ENCODE measurements at regions not wholly inside any gene's neighbourhood (a gene's known extent, or its start where the extent isn't known, plus 50 kb on each side); places are given as distances from the start of the nearest gene placed in this dataset.

DNA sequence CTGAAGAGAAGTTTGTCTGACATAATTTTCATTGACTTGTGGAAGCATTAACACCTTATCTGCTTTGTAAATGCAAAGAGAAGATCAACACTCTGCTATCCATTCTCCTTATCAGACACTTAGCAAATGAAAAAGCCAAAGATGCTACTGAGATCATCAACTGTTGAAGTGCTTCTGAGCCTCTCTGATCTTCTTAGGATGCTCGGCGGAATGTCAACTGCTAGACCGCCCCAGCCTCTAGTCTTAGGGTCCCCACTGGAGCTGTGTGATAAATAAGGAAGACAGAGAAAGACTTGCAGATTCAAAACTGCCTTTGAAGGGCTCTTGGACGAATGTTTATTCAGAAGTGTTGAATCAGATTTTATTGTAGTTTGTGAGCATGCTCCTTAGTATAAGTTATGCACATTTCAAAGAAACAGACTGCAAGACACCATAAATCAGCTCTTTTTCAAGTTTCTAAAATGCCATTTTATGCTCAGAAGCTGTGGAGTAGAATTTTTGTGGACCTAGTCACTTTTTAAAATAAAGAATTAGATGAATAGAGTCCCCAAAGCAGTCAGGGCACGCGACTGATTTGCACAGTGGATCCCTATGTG is 197.9 kb downstream of the DIRAS2 start:
- Histone ChIP-seq H3K4me3 (ENCODE audit: low read depth, low read length) (no peak overlapping the region), H3K36me3 (ENCODE audit: control insufficient read depth, insufficient read depth, low read length) (no peaks in the 10 kb centered on the region), H3K9me3 (ENCODE audit: control insufficient read depth, insufficient read depth, low read length) (no peaks in the 10 kb centered on the region), H3K9ac (ENCODE audit: low read depth, low read length) (no peak overlapping the region), H3K4me1 (ENCODE audit: control insufficient read depth, insufficient read depth, low read length) (peaks cover 12% of the 10 kb centered on the region), H3K27me3 (ENCODE audit: control insufficient read depth, insufficient read depth, low read length) (no peaks in the 10 kb centered on the region)

DNA sequence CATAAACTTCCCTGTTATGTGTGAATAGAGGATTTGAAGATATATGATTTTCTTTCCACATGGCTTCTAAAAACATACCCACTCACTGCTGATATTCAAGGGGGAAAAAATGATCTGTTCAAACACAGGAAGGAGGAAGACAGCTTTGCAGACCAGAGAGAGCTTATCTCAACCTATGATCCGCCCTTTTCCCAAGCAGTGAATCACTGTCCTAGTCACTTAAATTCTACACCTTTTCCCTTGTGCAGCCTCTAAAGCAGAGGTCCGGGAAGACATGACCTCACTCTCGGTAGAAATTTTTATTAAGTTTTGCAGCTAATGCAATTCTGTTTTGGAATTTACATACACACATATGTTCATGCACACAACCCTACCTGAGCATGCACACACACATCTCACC is 197.2 kb downstream of the DIRAS2 start:
- Histone ChIP-seq H3K27me3 (ENCODE audit: control insufficient read depth, insufficient read depth, low read length) (no peaks in the 10 kb centered on the region), H3K4me1 (ENCODE audit: control insufficient read depth, insufficient read depth, low read length) (peaks cover 12% of the 10 kb centered on the region), H3K36me3 (ENCODE audit: control insufficient read depth, insufficient read depth, low read length) (no peaks in the 10 kb centered on the region), H3K4me3 (ENCODE audit: low read depth, low read length) (no peak overlapping the region), H3K9me3 (ENCODE audit: control insufficient read depth, insufficient read depth, low read length) (no peaks in the 10 kb centered on the region), H3K9ac (ENCODE audit: low read depth, low read length) (no peak overlapping the region)

DNA sequence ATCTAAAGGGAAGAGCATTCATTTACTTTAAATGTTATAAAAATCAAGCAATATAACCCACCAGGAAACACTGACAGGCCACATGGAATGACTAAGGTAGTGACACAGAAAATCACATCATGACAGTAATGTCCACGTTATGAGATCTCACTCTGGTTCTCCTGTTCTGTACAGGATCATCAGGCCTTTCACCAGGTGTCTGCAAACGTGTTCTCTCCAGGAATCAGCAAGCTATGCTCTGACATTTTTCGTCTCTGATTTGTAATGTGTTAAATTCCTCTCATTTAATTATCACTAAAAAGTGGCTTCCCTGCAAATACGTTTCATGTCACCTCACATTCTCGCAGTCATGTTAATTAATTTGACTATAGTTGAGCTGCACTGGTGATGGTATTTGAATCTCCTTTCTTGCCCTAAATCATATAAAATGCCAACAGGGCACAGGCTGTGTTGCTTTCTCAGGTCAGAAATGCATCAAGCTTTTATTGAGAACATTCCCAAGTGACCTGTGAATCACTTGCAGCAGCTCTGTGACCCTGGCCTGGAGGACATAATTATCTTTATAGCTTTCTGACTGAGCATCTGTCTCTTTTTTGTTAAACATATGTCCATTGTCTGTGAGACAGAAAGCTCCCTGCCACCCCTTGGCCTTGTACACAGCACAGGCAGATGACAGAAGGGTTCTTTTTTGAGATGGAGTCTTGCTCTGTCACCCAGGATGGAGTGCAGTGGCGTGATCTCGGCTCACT is 196.2 kb downstream of the DIRAS2 start:
- Histone ChIP-seq H3K27me3 (ENCODE audit: control insufficient read depth, insufficient read depth, low read length) (no peaks in the 10 kb centered on the region), H3K9me3 (ENCODE audit: control insufficient read depth, insufficient read depth, low read length) (no peaks in the 10 kb centered on the region), H3K36me3 (ENCODE audit: control insufficient read depth, insufficient read depth, low read length) (no peaks in the 10 kb centered on the region), H3K4me3 (ENCODE audit: low read depth, low read length) (no peak overlapping the region), H3K9ac (ENCODE audit: low read depth, low read length) (no peak overlapping the region), H3K4me1 (ENCODE audit: control insufficient read depth, insufficient read depth, low read length) (peaks cover 12% of the 10 kb centered on the region)

DNA sequence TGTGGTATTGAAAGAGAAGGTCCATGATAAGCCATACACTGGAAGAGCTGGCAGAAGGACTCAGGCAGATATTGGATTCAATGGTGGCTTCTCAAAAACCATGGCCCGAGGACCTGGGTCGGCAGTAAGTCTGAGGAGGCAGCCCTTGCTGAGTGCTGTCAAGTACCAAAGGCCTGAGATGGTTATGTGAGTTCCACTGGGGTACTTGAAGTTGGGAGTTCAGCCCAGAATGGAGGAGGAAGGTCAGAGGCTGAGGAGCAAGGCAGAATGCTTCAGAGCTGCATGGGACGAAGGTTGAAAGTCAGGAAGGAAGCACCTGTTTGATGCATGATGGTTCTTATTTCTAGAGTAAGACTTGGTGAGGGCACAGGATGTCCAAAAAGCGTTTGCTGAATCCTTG is 194.9 kb downstream of the DIRAS2 start:
- Histone ChIP-seq H3K9ac (ENCODE audit: low read depth, low read length) (no peak overlapping the region), H3K4me1 (ENCODE audit: control insufficient read depth, insufficient read depth, low read length) (peaks cover 8% of the 10 kb centered on the region), H3K27me3 (ENCODE audit: control insufficient read depth, insufficient read depth, low read length) (no peaks in the 10 kb centered on the region), H3K36me3 (ENCODE audit: control insufficient read depth, insufficient read depth, low read length) (no peaks in the 10 kb centered on the region), H3K9me3 (ENCODE audit: control insufficient read depth, insufficient read depth, low read length) (no peaks in the 10 kb centered on the region), H3K4me3 (ENCODE audit: low read depth, low read length) (no peak overlapping the region)

DNA sequence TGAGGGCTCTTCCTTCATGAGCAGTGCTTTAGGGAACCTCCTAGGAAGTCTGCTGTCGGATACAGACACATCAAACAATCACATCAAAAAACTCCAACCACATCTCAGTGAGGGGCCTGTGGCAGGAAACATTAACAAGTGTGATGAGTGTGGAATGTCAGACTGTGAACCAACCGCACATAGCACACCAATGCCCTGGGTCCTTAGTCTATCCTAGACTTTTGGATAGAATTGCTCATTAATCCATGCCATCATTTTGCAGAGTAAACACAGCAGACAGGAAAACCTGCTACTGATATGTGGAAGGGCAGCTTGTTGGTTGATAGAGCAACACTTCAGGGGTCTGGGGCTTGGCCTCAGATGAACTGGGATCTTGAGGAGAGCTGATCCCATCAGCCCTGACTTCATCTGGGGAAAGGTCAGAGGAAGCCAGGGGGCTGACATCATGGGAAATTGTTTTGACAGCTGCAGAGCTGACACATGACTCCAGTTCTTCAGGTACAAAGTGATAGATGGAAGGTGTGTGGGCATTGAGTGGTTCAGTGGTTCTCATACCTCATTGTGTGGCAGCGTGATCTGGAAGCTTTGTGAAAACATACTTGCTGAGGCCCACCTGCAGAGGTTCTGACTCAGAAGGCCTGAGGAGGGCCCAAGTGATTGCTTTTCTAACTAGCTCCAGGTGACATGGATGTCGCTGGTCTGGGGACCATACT is 193.3 kb downstream of the DIRAS2 start:
- Histone ChIP-seq H3K4me3 (ENCODE audit: low read depth, low read length) (no peak overlapping the region), H3K36me3 (ENCODE audit: control insufficient read depth, insufficient read depth, low read length) (no peaks in the 10 kb centered on the region), H3K9me3 (ENCODE audit: control insufficient read depth, insufficient read depth, low read length) (no peaks in the 10 kb centered on the region), H3K9ac (ENCODE audit: low read depth, low read length) (no peak overlapping the region), H3K4me1 (ENCODE audit: control insufficient read depth, insufficient read depth, low read length) (no peaks in the 10 kb centered on the region), H3K27me3 (ENCODE audit: control insufficient read depth, insufficient read depth, low read length) (no peaks in the 10 kb centered on the region)

DNA sequence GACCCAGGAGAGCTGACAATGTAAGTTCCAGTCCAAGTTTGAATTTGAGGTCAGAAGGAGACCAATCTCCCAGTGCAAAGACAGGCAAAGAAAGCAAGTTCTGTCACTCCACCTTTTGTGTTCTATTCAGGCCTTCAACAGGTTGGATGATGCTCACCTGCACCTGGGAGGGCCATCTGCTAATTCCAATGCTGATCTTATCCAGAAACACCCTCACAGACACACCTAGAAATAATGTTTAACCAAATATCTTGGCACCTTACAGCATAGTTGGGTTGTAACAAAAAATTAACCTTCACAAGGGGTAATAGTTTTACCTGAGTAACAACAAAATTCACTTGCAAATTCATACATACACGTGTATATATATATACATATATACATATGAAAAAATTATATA is 190.8 kb downstream of the DIRAS2 start:
- no peaks in the 10 kb centered on the region for H3K9me3 ChIP-seq (ENCODE audit: control insufficient read depth, insufficient read depth, low read length)
- no peak overlapping the region for H3K4me3 ChIP-seq (ENCODE audit: low read depth, low read length)
- H3K4me1 ChIP-seq (ENCODE audit: control insufficient read depth, insufficient read depth, low read length) = no peaks in the 10 kb centered on the region
- H3K9ac ChIP-seq (ENCODE audit: low read depth, low read length) = no peak overlapping the region
- no peaks in the 10 kb centered on the region for H3K36me3 ChIP-seq (ENCODE audit: control insufficient read depth, insufficient read depth, low read length)
- no peaks in the 10 kb centered on the region for H3K27me3 ChIP-seq (ENCODE audit: control insufficient read depth, insufficient read depth, low read length)

DNA sequence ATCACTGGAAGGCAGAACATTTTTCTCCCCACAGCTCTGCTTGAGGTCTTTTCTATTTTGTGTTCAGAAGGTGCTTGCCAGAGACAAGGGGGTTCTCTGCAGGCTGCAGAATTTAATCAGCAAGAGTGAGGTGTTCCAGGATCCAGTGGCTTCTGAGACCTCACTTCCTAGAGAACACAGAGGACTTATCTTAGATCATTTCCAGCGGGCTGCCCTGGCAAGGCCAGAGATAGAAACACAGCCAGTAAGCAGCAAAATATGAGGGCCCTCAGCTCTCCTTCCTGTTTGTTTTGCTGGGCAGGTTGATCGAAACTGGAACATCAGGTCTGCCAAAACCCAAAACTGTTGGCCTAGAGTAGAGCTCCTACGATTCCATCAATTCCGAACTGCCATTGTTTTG is 187.3 kb downstream of the DIRAS2 start:
- H3K4me1 ChIP-seq (ENCODE audit: control insufficient read depth, insufficient read depth, low read length) = no peaks in the 10 kb centered on the region
- no peaks in the 10 kb centered on the region for H3K9me3 ChIP-seq (ENCODE audit: control insufficient read depth, insufficient read depth, low read length)
- no peak overlapping the region for H3K4me3 ChIP-seq (ENCODE audit: low read depth, low read length)

DNA sequence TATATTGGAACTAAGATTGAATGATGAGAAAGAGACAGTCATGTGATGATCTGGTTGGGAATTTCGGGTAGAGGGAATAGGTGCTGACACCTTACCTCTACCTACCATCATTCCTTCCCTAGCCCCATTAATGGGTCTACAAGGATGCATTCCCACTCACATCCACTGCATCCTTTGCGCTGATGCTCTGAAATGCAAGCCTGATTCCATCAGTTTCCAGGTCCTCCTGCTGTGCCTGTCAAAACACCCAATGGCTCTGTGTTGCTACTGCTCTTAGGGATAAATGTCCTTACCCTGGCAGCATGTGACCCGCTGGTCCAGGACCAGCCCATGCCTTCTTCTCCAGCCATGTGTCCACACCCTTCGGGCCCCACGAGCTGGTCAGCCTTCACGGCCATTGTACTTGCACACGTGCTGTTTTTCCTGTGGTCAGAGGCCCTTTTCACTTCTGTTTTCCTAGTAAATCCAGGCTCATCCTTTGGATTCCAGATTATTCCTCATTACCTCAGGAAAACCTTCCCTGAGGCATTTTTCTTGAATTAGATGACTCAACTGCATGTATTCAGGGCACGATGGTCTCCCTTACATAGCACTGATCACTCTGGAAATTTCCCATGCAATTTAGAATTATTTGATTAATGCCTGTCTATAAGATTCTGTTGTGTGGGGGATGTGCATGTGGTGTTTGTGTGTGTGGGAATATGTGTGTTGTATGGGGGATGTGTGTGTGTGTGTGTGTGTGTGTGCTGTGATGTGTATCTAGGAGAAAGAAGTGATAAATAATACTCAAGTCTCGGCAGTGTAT is 185.0 kb downstream of the DIRAS2 start:
- no peaks in the 10 kb centered on the region for H3K9me3 ChIP-seq (ENCODE audit: control insufficient read depth, insufficient read depth, low read length)
- no peaks in the 10 kb centered on the region for H3K27me3 ChIP-seq (ENCODE audit: control insufficient read depth, insufficient read depth, low read length)
- no peak overlapping the region for H3K9ac ChIP-seq (ENCODE audit: low read depth, low read length)
- H3K4me1 ChIP-seq (ENCODE audit: control insufficient read depth, insufficient read depth, low read length) = no peaks in the 10 kb centered on the region
- H3K36me3 ChIP-seq (ENCODE audit: control insufficient read depth, insufficient read depth, low read length) = no peaks in the 10 kb centered on the region
- H3K4me3 ChIP-seq (ENCODE audit: low read depth, low read length) = no peak overlapping the region

More for the DNA sequence above, 187.3 kb downstream of the DIRAS2 start:
- Histone ChIP-seq H3K9ac (ENCODE audit: low read depth, low read length) (no peak overlapping the region), H3K36me3 (ENCODE audit: control insufficient read depth, insufficient read depth, low read length) (no peaks in the 10 kb centered on the region), H3K27me3 (ENCODE audit: control insufficient read depth, insufficient read depth, low read length) (no peaks in the 10 kb centered on the region)

DNA sequence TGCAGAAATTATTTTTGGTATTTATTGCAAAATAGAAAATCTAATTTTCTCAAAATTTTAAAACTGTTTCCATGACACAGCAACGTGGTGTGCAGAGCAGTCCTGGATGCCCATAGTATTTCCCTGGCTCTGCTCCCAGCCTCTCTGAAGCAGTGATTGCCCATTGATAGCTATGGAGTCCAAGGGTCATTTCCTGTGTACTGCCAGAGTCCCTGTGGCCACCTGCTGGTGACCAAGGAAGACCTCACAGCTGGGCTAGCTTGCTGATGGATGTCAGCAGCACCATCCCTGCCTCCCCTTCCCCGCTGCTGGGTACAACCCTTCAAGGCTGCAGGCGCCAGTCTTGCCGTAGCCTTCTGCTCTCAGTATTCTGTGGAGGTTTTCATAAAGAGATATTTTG is 184.1 kb downstream of the DIRAS2 start:
- no peaks in the 10 kb centered on the region for H3K36me3 ChIP-seq (ENCODE audit: control insufficient read depth, insufficient read depth, low read length)
- no peak overlapping the region for H3K4me3 ChIP-seq (ENCODE audit: low read depth, low read length)
- no peaks in the 10 kb centered on the region for H3K9me3 ChIP-seq (ENCODE audit: control insufficient read depth, insufficient read depth, low read length)
- no peaks in the 10 kb centered on the region for H3K4me1 ChIP-seq (ENCODE audit: control insufficient read depth, insufficient read depth, low read length)
- no peak overlapping the region for H3K9ac ChIP-seq (ENCODE audit: low read depth, low read length)
- no peaks in the 10 kb centered on the region for H3K27me3 ChIP-seq (ENCODE audit: control insufficient read depth, insufficient read depth, low read length)

DNA sequence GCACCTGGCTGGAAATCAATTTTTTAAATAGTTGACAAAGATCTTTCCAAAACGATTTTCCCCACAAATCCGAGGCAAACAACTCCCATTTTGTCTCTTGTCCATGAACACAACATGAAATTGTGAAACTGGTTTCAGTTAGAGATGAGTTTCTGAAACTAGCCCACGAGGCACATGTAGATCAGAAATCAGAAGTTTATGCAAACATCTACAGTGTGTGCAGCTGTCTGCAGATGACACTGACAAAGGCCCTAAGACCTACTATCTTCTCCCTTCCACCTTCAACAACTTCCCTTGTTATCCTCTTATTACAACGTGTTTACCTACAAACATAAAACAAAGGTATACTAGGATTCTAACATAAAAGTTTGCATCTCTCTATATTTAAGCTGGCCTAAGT is 183.3 kb downstream of the DIRAS2 start:
- H3K27me3 ChIP-seq (ENCODE audit: control insufficient read depth, insufficient read depth, low read length) = no peaks in the 10 kb centered on the region
- no peaks in the 10 kb centered on the region for H3K9me3 ChIP-seq (ENCODE audit: control insufficient read depth, insufficient read depth, low read length)
- H3K4me3 ChIP-seq (ENCODE audit: low read depth, low read length) = no peak overlapping the region
- H3K36me3 ChIP-seq (ENCODE audit: control insufficient read depth, insufficient read depth, low read length) = no peaks in the 10 kb centered on the region
- no peak overlapping the region for H3K9ac ChIP-seq (ENCODE audit: low read depth, low read length)
- H3K4me1 ChIP-seq (ENCODE audit: control insufficient read depth, insufficient read depth, low read length) = no peaks in the 10 kb centered on the region

DNA sequence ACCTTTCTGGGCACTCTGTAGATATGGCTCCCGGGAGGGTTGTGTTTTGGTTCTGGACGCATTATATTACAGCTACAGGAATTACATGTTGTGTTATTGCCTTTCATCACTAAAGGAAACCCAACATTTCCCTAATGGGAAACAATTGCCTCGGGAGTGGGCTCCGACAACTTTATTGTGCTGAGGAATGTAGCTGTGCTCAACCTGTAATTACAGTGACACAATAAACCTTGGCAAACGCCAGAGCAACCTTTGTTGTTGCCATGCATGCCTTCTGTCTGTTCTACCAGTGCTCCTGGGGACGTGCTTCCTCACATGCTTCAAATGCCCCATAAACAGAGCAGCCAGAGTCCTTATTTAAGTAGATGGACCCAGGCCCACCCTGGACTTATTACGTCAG is 182.4 kb downstream of the DIRAS2 start:
- H3K9me3 ChIP-seq (ENCODE audit: control insufficient read depth, insufficient read depth, low read length) = no peaks in the 10 kb centered on the region
- H3K4me3 ChIP-seq (ENCODE audit: low read depth, low read length) = no peak overlapping the region
- no peak overlapping the region for H3K9ac ChIP-seq (ENCODE audit: low read depth, low read length)
- no peaks in the 10 kb centered on the region for H3K36me3 ChIP-seq (ENCODE audit: control insufficient read depth, insufficient read depth, low read length)
- no peaks in the 10 kb centered on the region for H3K4me1 ChIP-seq (ENCODE audit: control insufficient read depth, insufficient read depth, low read length)
- no peaks in the 10 kb centered on the region for H3K27me3 ChIP-seq (ENCODE audit: control insufficient read depth, insufficient read depth, low read length)
